GM18505 (cell line): ENCODE measurements at regions not wholly inside any gene's neighbourhood (a gene's known extent, or its start where the extent isn't known, plus 50 kb on each side); places are given as distances from the start of the nearest gene placed in this dataset.
A peak's percentile ranks its signal among the peaks of the same experiment; 100 is the strongest.
"Not testable (repeated sequence)": the region's sequence is repeated elsewhere in the genome, so short reads cannot be mapped to it uniquely, and the experiment has no call there.

Source experiments
- ATAC-seq: cut with Tn5 transposase; IDR thresholded peaks from one replicate; pipeline ENCODE4 v1.9.1; 2021; ENCODE audit not compliant: unreplicated experiment
- POLR2A ChIP-seq: IDR thresholded peaks from 4 replicates; pipeline ENCODE4 v1.6.1; 2011; ENCODE audit warnings: borderline replicate concordance; ENCODE audit not compliant: insufficient read depth, insufficient read length; ENCODE audit errors: extremely low read depth

GRCh38 chr7:153190986-153191385 is 431.4 kb downstream of the ACTR3B start:
- no peak for TF ChIP-seq POLR2A
- no peak for ATAC-seq

DNA sequence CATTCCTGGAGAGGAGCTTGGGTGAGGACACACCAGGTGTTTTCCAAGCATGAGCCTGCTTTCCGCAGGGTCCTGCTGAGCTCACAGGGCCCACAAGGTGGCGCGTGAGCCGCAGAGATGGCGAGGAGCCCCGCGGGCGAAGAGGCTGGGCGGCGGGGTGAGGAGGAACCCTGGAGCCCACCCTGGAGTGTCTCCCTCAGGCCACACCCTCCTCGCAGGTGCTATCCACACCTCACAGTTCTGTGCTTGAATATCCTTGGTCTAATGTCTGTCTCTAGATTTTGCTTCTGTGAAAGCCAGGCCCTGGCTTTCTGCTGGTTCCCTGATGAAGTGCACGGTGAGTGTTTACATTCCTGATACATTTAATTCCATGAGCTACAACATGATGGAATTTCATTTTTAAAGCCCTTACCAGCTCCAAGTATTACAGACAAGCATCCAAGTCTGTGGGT is 433.6 kb downstream of the ACTR3B start:
- ATAC-seq = peak; percentile 65
- no peak for TF ChIP-seq POLR2A

GRCh38 chr7:153217032-153217431 is 457.5 kb downstream of the ACTR3B start:
- TF ChIP-seq POLR2A = no peak

DNA sequence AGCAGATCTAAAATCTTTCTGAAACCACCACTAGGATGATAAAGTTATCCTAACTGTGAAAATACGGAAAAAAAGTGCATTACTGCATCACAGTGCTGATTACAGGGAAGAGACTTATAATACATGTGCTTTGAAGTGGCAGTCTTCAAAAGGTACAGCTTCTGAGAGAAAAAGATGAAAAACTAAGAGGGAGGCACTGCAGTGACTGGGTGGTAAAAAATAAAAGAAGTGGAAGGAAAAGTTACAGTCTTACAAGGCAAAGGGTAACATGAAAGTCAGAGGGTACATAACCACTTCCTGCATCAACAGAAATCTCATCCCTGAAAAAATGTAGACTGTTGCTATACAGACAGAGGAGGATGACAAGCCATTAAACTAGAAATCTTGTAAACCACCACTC is 465.3 kb downstream of the ACTR3B start:
- TF ChIP-seq POLR2A = no peak
- ATAC-seq = no peak

More at GRCh38 chr7:153217032-153217431, 457.5 kb downstream of the ACTR3B start:
- no peak for ATAC-seq

DNA sequence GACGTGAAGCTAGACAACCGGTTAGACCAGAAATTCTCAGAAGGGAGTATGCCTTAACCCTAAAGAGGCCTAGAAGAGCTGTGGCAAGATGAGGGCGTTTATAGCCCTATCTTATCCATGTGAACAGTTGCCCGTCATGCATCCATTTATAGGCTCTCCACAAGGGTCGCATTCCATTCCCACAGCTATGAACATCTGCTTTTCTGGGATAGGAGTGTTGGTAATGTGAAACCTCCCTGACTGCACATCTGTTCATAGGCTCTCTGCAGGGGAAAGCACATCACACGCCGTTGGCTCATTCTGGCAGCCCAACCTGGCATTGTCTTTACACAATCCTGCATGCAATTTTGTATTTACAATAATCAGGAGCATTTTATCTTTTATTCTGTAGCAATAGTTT is 485.6 kb downstream of the ACTR3B start:
- ATAC-seq = not testable (repeated sequence)

DNA sequence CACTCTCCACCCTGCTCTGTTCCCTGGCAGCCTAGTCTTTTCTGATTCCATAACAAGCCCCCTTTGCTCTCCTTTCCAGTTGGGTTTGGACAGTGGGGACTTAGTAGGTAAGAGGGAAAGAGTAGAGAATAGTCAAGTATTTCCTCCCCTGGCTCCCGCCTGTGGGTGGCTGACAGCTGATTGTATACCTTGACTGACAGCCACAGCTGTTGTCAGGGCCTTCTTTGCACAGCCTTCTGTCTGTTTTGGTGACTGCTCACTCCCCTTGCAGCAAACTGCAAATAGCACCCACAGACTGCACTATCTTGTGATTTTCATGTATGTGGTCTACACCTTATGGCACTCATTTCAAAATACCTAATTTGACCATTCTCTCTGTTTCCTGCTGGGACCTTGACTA is 486.3 kb downstream of the ACTR3B start:
- ATAC-seq = no peak

GRCh38 chr7:153247926-153248325 is 488.4 kb downstream of the ACTR3B start:
- ATAC-seq = no peak
- no peak for TF ChIP-seq POLR2A

More for the DNA sequence above, 486.3 kb downstream of the ACTR3B start:
- TF ChIP-seq POLR2A = no peak

DNA sequence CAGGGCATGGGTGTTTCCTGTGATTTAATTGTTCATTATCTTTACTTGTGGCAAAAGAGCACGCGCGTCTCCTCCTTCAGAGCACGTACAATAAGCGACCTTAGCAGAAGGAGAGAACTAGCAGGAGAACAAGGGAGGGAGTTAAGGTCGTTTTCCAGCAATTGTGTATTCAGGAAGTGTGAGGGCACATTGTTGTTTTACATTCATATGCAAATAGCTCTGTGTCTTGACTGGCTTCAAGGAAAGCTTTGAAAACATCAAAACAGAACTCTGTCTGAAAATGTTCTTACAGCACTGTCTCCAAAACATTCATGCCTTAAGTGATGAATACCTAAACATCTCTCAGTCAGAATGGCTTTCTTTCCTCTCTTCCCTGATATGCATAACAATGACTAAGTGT is 499.1 kb downstream of the ACTR3B start:
- ATAC-seq = no peak
- TF ChIP-seq POLR2A = no peak

- no peak for ATAC-seq
Observed at GRCh38 chr7:153276394-153276793, 516.8 kb downstream of the ACTR3B start.

DNA sequence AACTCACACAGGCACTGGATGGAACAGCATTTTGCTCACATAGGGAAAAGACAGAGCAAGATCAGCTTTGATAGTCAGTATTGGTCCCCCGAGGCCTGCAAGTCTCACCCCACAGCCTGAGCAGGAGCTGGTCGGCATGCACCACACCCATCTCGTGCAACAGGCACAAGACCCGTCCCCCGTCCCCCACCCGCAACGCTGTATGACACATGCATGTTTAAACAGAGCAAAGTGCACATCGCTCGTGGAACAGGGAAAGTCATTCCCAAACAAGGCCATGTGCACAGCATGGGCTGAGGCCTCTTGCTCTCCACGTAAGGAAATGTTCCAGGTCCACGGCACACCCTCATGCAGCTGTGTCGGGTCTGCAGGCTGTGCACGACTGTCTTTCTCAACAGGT is 527.2 kb downstream of the ACTR3B start:
- ATAC-seq = no peak
- no peak for TF ChIP-seq POLR2A

More at GRCh38 chr7:153276394-153276793, 516.8 kb downstream of the ACTR3B start:
- TF ChIP-seq POLR2A = no peak

DNA sequence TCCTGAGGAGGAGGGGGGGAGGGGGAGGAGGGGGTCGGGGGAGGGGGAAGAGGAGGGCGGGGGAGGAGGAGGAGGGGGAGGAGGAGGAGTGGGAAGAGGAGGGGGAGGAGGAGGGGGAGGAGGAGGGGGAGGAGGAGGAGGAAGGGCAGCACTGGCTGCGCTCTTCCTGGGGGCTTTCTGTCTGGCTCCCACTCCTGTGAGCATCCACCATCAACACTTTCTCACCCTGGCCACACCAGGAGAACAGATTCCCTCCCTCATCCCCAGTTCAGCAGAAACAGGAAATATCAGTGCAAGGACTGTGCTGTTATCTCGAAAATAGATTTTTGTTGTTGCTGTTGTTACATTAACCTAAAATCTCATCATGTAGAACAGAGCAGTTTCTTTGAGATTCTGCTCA is 530.5 kb downstream of the ACTR3B start:
- ATAC-seq = no peak
- no peak for TF ChIP-seq POLR2A

DNA sequence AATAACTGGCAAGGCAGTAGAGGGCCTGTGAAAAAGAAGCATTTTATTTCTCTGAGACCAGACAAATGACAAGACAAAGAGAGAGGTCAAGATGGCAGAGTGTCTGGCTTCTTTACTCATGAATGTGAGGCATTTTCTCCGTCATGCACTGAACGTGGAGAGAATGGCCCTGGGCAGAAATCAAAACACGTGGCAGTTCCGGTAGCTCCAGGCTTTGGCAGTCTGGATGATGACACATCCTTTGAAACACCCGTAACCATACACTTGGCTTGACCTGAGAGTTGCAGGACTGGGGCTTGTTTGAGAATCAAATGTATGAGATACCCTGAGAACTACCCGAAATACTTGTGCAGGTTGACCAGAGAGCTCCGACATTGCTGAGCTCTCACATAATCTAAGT is 537.6 kb downstream of the ACTR3B start:
- no peak for TF ChIP-seq POLR2A
- ATAC-seq = no peak

DNA sequence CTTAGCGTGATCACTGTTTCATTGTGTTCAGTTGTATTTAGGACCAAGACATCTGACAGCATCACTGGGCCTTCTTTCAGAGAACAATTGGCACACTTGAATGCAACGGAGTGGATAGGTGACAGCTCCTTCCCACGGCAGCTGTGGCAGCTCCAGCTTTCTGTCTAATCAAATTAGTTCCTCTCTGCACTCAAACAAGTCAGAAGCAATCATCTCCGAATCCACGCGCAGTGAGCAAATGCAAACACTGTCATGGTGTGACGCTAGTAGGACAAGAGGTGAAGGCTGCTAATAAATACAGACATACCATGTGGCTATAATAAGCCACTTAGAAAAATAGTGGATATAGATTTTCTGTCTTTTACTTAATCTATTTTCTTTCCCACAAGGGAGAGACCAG is 542.4 kb downstream of the ACTR3B start:
- no peak for ATAC-seq
- no peak for TF ChIP-seq POLR2A

DNA sequence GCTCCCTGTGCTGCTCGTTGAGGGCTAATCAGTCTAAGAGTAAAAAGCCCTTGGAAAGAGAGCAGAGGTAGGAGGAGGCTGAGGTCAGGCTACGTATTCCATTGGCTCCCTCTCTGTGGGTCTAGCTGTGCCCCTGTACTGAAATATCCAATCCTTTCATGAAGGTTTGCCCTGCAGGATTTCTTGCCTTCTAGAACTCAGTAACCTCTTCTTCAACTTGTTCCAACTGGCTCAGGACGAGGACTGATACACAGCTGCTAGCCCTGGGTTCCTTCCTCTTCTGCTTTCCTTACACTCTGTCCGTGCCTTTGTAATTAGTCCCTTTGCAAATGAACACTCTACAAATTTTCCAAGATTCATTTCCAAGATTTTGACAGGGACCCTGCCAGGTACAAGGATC is 560.5 kb downstream of the ACTR3B start:
- ATAC-seq = no peak
- TF ChIP-seq POLR2A = no peak

DNA sequence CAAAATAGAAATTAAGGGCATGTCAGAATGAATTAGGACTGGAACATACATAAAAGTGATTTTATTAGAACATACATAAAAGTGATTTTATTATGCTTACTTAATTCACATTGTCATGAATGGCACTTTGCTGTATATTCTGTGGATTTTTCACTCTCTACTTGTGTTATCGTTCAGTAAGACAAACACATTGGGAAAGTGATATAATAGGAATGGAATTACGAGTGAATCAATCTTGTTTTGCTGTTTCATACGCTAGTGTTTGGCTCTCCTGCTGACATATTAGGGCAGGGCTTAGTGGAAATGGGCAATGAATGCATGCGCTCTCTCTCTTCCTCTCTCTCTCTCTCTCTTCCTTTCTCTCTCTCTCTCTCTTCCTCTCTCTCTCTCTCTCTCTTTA is 561.1 kb downstream of the ACTR3B start:
- TF ChIP-seq POLR2A = no peak
- ATAC-seq = no peak

GRCh38 chr7:153322991-153323390 is 563.4 kb downstream of the ACTR3B start:
- TF ChIP-seq POLR2A = no peak
- ATAC-seq = no peak

DNA sequence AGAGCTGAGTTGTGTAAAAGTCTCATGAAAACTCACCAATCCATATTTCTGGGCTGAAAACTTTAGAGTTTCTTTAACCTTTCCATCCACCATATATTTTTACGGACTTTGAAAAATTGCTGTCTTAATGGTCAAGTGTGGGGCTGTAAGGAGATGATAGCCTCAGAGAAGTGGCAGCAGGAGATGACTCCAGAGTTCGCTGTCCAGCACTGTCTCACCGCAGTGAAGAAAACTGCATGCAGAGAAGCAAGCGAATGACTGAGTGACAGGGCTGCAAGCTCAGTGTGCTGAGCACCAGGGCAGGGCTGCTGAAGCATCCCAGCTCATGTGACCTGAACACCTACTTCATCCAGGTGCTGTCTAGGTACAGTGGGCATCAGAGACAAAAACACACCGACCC is 564.5 kb downstream of the ACTR3B start:
- no peak for TF ChIP-seq POLR2A
- no peak for ATAC-seq
